Pancreas (tissue), 10 donors: ENCODE measurements at regions not wholly inside any gene's neighbourhood (a gene's known extent, or its start where the extent isn't known, plus 50 kb on each side); places are given as distances from the start of the nearest gene placed in this dataset.

Source experiments
- ATAC-seq, 4 donors: fragments of 200-7000 bp; cut with Tn5 transposase; one replicate each; pipeline versions ENCODE4 v1.8.0 to v1.9.1; 2020; ENCODE audit warnings: mild to moderate bottlenecking in 4 of 4, moderate library complexity in 4 of 4
- DNase-seq, 6 donors: peaks; one replicate each; pipeline ENCODE4 v3.0.0-alpha.2; 2020
- FAIRE-seq: peaks from 2 replicates; lab custom pipeline; 2012; peaks lifted over from hg19 to GRCh38; lab: Jason Lieb, UNC
- H3K27ac ChIP-seq, 4 donors: fragments of 200-600 bp; sonication (generic); 1 replicate in 3 of 4; 2 replicates in 1 of 4; pipeline versions ENCODE4 v1.5.0 to v1.8.0; 2020
- H3K27me3 ChIP-seq, 4 donors: fragments of 200-600 bp; one replicate each; pipeline ENCODE4 v1.8.0; 2021
- H3K36me3 ChIP-seq, 3 donors: fragments of 200-600 bp; sonication (generic) in 1 of 3; one replicate each; pipeline versions ENCODE4 v1.5.0 to v1.8.0; 2020 to 2021
- H3K4me1 ChIP-seq, 3 donors: fragments of 200-600 bp; one replicate each; pipeline ENCODE4 v1.8.0; 2021
- H3K4me3 ChIP-seq, 4 donors: fragments of 200-600 bp; sonication (generic) in 2 of 4; one replicate each; pipeline versions ENCODE4 v1.5.0 to v1.8.0; 2020 to 2021
- H3K9me3 ChIP-seq, 4 donors: fragments of 200-600 bp; one replicate each; pipeline ENCODE4 v1.8.0; 2021
- WGBS, 2 donors: extraction: QIAGEN DNeasy Blood & Tissue Kit; methylation state at CpG; one replicate each; pipeline ENCODE4 v1.1.7; 2013; 5-methylcytosine and 5-hydroxymethylcytosine counted together
- intact Hi-C, 3 donors: fragments of 100-400 bp; cut with DNase I; formaldehyde crosslinking; loops; one replicate each; pipeline versions ENCODE4 v1.11.1 to v1.14.2; 2022
- TF ChIP-seq, protein P1 (sequence below), 4 donors: fragments of 200-600 bp; sonication (generic) in 3 of 4; IDR thresholded peaks; one replicate each; pipeline versions ENCODE4 v1.5.0 to v1.8.0; 2021; ENCODE audit warnings: antibody characterized with exemption in 4 of 4
- donor health status: healthy with polysubstance abuse.
- donor health status: DM: no; HTN: no; CAD: no; lungs with moderate emphysema.
- donor health status: DM: no; HTN: no; CAD: no.
- donor health status: control.
- donor health status: control.
- donor health status: Bipolar disorder and iron deficiency.
- donor health status: DM: yes; HTN: yes; CAD: no.
- donor health status: DM: no; HTN: no; CAD: no.
- donor health status: DM: no; HTN: no; CAD: no.
- donor health status: DM: yes; HTN: yes; CAD: no.

DNA sequence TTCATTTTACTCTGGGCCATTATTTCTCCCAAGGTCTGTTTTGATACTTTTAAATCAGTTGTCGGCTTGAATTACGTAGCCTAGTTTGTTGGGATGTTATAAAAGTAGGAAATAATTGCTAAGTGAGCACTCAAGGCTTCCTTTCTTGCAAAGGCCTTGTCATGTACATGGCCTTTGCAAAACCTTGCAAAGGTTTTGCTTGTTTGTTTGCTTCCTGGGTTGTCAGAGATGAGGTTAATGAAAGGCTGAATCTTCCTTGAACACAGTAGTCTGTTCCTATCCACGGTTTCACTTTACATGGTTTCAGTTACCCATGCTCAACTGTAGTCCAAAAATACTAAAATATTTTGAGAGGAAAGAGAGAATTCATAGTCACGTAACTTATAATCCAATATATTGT, 113.5 kb downstream of the NAA11 start:
- ATAC-seq (no peak), DNase-seq (no peak), FAIRE-seq (no peak)
- H3K27me3 ChIP-seq: no peaks in the 10 kb centered on the region
- TF ChIP-seq, protein P1, sequence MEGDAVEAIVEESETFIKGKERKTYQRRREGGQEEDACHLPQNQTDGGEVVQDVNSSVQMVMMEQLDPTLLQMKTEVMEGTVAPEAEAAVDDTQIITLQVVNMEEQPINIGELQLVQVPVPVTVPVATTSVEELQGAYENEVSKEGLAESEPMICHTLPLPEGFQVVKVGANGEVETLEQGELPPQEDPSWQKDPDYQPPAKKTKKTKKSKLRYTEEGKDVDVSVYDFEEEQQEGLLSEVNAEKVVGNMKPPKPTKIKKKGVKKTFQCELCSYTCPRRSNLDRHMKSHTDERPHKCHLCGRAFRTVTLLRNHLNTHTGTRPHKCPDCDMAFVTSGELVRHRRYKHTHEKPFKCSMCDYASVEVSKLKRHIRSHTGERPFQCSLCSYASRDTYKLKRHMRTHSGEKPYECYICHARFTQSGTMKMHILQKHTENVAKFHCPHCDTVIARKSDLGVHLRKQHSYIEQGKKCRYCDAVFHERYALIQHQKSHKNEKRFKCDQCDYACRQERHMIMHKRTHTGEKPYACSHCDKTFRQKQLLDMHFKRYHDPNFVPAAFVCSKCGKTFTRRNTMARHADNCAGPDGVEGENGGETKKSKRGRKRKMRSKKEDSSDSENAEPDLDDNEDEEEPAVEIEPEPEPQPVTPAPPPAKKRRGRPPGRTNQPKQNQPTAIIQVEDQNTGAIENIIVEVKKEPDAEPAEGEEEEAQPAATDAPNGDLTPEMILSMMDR (IDR thresholded peaks at IDR 0.05): no peak
- 81 to 83% methylated on average over 4 of the region's 4 CpGs for WGBS, 2 donors
- no peaks in the 10 kb centered on the region for H3K4me1 ChIP-seq
- H3K27ac ChIP-seq: no peak overlapping the region
- no peaks in the 10 kb centered on the region for H3K9me3 ChIP-seq
- H3K4me3 ChIP-seq: no peak overlapping the region
- intact Hi-C loops: no loop called here
- no peaks in the 10 kb centered on the region for H3K36me3 ChIP-seq

DNA sequence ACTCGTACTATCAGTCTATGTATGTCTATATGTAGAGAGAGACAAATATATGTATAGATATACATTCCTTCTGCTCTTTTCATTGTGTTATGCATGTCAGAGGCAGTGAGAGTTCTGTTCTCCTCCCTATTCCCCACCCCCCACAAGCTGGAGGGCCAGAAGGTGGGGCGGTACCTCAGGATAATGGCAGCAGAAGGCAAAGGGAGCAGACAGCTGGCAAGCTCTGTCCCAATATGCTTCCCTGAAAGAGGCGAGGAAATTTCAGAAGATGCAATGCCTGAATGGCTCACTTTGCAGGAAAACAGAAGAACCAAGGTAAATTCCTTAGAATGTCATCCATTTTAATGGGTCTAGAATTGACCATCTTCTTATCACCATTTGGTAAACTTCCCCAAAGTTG, 114.4 kb downstream of the NAA11 start:
- H3K9me3 ChIP-seq: no peaks in the 10 kb centered on the region
- no peaks in the 10 kb centered on the region for H3K4me1 ChIP-seq
- H3K27me3 ChIP-seq: no peaks in the 10 kb centered on the region
- TF ChIP-seq, protein P1 (IDR thresholded peaks at IDR 0.05): no peak
- WGBS, 2 donors: 67 to 85% methylated on average over 3 of the region's 3 CpGs
- no peak for FAIRE-seq
- intact Hi-C loops: no loop called here
- DNase-seq: no peak
- ATAC-seq: no peak
- no peaks in the 10 kb centered on the region for H3K36me3 ChIP-seq
- H3K27ac ChIP-seq: no peak overlapping the region
- H3K4me3 ChIP-seq: no peak overlapping the region

DNA sequence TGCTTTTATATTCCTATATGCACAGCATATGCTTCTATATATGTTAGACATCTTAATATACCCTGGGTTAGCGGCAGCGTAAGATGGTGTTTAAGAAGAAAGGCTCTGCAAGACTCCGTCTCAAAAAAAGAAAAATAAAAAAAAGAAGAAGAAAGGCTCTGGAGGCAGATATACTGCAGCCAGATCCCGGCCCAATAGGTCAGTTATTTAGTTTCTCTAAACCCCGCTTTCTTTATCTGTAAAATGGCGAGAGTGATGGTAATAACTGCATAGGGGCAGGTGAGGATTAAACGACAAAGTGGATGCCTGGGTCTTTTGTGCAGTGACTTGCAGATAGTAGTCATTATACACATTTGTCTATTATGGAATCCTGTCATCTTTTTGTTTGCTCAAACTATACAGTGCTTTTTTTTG, 115.2 kb downstream of the NAA11 start:
- Histone ChIP-seq H3K27me3 (no peaks in the 10 kb centered on the region), H3K9me3 (no peaks in the 10 kb centered on the region), H3K27ac (no peak overlapping the region), H3K36me3 (no peaks in the 10 kb centered on the region), H3K4me3 (no peak overlapping the region), H3K4me1 (no peaks in the 10 kb centered on the region)
- WGBS, 2 donors: 78 to 79% methylated on average over 7 of the region's 7 CpGs
- TF ChIP-seq, protein P1 (IDR thresholded peaks at IDR 0.05): no peak
- FAIRE-seq (no peak), ATAC-seq (no peak), DNase-seq (no peak)
- intact Hi-C loops: no loop called here

DNA sequence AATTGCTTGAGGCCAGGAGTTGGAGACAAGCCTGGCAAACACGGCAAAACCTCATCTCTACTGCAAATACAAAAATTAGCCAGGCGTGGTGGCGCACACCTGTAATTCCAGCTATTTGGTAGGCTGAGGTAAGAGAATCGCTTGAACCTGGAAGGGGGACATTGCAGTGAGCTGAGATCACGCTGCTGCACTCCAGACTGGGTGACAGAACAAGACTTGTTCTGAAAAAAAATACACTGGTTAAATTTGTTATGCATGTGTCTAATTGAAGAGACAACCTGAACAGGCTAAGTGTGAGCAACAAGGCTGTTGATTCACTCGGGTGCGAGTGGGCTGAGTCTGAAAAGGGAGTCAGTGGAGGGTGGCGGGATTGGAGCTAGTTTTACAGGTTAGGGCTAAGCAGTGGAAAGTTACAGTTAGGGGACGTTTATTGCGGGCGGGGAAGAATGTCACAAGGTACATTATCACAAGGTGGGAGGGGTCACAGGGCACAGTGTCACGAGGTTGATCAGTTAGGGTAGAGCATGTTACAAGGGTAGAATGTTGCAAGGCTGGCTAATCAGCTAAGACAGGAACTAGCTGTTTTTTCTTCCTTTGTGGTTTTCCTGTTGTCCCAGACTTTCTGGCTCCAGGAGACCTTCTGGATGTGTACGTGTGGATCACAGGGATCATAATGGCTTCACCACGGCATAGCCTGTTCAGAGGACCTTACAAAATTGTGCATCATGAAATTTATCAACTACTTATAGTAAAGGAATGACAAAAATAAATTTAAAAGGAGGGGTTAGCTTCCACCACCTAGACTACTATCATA, 115.8 kb downstream of the NAA11 start:
- H3K4me3 ChIP-seq: no peak overlapping the region
- intact Hi-C loops: no loop called here
- ATAC-seq (no peak), FAIRE-seq (no peak), DNase-seq (no peak)
- no peaks in the 10 kb centered on the region for H3K4me1 ChIP-seq
- whole genome bisulfite sequencing, 2 donors: 73 to 74% methylated on average over 14 of the region's 14 CpGs
- no peak overlapping the region for H3K27ac ChIP-seq
- H3K9me3 ChIP-seq: no peaks in the 10 kb centered on the region
- H3K36me3 ChIP-seq: no peaks in the 10 kb centered on the region
- TF ChIP-seq, protein P1 (IDR thresholded peaks at IDR 0.05): no peak
- no peaks in the 10 kb centered on the region for H3K27me3 ChIP-seq

DNA sequence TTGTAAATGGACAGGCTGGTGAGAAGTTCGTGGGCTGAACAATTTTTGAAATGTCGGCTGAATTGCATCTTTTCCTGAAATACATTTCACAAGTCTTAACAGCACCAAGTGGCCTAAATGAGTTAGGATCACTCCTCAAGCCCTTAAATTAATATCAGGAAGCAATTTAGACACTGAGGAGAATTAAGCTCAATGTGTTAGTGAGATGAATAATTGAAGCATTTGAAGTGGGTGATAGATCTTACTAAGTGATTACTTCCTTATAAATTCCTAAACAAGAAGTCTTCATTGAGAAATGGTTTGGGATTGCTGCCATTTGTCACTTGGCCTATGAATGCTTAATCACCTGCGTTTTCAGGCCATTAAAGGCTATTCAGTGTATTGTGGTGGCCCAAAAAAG, 116.8 kb downstream of the NAA11 start:
- Histone ChIP-seq H3K27ac (no peak overlapping the region), H3K4me1 (no peaks in the 10 kb centered on the region), H3K36me3 (no peaks in the 10 kb centered on the region), H3K4me3 (no peak overlapping the region), H3K27me3 (no peaks in the 10 kb centered on the region), H3K9me3 (no peaks in the 10 kb centered on the region)
- 65 to 70% methylated on average over 3 of the region's 3 CpGs for WGBS, 2 donors
- DNase-seq: no peak
- TF ChIP-seq, protein P1 (IDR thresholded peaks at IDR 0.05): no peak
- no peak for FAIRE-seq
- ATAC-seq: no peak
- intact Hi-C loops: no loop called here
